ENCODE measurements at regions not wholly inside any gene's neighbourhood (a gene's known extent, or its start where the extent isn't known, plus 50 kb on each side); places are given as distances from the start of the nearest gene placed in this dataset.

DNA sequence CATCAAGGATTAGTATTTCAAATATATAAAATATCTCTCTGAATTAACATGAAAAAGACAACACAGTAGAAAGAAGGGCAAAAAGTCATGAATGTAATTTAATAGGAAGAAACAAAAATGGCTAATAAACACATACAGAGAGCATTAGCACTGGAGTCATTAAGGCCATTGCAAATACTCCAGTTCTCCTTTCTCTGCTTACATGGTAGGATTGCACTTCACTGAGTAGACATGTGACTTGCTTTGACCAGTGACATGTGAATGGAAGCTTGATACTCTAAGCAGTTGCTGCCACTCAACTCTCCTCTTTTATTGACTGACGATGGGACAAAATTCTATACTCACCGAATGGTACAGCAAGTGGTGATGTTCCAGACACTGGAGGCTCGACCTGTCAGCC lies 153.9 kb upstream of the LGALSL start:
- no peak overlapping the region for H3K4me3 ChIP-seq (ENCODE audit: low read depth, low read length)
- TF ChIP-seq, protein P1, sequence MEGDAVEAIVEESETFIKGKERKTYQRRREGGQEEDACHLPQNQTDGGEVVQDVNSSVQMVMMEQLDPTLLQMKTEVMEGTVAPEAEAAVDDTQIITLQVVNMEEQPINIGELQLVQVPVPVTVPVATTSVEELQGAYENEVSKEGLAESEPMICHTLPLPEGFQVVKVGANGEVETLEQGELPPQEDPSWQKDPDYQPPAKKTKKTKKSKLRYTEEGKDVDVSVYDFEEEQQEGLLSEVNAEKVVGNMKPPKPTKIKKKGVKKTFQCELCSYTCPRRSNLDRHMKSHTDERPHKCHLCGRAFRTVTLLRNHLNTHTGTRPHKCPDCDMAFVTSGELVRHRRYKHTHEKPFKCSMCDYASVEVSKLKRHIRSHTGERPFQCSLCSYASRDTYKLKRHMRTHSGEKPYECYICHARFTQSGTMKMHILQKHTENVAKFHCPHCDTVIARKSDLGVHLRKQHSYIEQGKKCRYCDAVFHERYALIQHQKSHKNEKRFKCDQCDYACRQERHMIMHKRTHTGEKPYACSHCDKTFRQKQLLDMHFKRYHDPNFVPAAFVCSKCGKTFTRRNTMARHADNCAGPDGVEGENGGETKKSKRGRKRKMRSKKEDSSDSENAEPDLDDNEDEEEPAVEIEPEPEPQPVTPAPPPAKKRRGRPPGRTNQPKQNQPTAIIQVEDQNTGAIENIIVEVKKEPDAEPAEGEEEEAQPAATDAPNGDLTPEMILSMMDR (IDR thresholded peaks at IDR 0.05; ENCODE audit: low read depth, low read length) = no peak
- TF ChIP-seq, protein P2, sequence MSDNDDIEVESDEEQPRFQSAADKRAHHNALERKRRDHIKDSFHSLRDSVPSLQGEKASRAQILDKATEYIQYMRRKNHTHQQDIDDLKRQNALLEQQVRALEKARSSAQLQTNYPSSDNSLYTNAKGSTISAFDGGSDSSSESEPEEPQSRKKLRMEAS (IDR thresholded peaks at IDR 0.05; ENCODE audit: low read depth, low read length) = no peak
- TF ChIP-seq MYC (IDR thresholded peaks at IDR 0.05; ENCODE audit: low read depth, low read length) (no peak), POLR2A (IDR thresholded peaks at IDR 0.05; ENCODE audit: extremely low read depth, insufficient read length) (no peak)
- no peak for DNase-seq (ENCODE audit: low read depth)

DNA sequence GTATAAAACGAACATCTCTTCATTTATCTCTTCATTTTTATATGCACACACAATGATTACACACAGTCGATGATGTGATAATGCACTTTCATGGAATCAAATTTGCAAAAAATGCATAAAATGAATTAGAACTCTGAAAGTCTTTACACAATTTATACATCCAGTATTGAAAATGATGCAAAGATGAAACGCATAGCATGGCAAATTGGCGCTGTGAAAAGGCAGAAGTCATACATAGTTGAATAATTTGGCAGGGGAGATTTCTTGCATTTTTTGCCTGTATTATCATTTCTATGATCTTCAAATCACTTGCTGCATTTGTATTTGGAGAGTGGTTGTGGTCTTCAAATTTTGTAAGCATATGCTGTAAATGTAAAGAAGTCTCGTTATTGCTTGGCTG lies 150.7 kb upstream of the LGALSL start:
- DNase-seq (ENCODE audit: low read depth) = no peak
- TF ChIP-seq MYC (IDR thresholded peaks at IDR 0.05; ENCODE audit: low read depth, low read length) = no peak
- no peak for TF ChIP-seq POLR2A (IDR thresholded peaks at IDR 0.05; ENCODE audit: extremely low read depth, insufficient read length)
- TF ChIP-seq, protein P2 (IDR thresholded peaks at IDR 0.05; ENCODE audit: low read depth, low read length) = no peak
- TF ChIP-seq, protein P1 (IDR thresholded peaks at IDR 0.05; ENCODE audit: low read depth, low read length) = no peak
- no peak overlapping the region for H3K4me3 ChIP-seq (ENCODE audit: low read depth, low read length)

DNA sequence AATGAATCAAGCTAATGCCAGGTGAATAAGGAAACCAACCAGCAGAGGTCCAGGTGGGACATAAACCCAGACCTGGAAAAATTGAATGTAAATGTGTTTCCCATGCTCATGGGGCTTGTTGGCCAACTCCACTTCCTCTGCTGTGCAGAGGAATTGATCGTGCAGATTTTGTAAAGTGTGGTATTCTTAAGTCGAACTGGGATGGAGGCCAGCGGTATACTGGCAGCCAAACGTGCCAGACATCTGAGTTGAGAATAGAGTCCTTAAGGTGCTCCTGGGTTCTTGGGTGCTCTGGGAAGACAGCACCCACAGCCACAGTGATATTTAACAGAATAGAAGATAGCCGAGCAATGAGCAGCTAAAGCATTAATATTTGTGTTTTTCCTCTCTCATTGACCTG lies 146.5 kb upstream of the LGALSL start:
- H3K4me3 ChIP-seq (ENCODE audit: low read depth, low read length) = no peak overlapping the region
- no peak for DNase-seq (ENCODE audit: low read depth)
- TF ChIP-seq, protein P2 (IDR thresholded peaks at IDR 0.05; ENCODE audit: low read depth, low read length) = no peak
- no peak for TF ChIP-seq MYC (IDR thresholded peaks at IDR 0.05; ENCODE audit: low read depth, low read length)
- TF ChIP-seq, protein P1 (IDR thresholded peaks at IDR 0.05; ENCODE audit: low read depth, low read length) = no peak
- TF ChIP-seq POLR2A (IDR thresholded peaks at IDR 0.05; ENCODE audit: extremely low read depth, insufficient read length) = no peak

DNA sequence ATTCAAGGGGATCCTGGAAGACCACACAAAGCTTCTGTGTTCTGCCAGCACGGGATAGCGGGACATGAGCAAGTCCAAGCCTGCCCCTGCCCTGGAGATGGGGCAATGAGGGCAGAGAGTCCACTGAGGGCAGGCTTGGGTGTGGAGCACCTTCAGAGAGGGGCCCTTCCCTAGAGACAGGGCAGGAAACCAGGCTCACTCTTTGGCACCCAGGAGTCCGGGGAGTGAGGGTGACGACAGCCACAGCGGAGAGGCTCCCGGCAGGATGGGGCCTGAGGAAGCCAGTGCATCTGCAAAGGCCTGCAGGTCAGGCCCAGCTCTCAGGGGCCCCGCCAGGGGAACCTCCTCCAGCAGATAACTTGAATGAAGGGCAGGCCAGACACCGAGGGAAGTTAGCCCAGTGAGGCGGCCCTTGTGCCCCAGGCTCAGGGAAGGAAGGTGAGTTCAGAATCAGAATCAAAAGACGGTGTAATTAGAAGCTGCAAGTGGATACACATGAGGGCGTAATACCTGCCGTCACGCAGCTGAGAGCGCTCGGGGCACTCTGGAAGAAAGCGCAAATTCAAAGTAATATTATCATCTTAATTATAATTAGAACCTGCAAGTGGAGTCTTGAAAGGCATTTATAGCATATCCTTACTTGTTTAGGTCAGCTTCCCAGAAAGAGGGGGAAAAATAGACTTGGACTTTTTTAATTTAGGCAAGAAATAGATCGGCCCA lies 142.6 kb upstream of the LGALSL start:
- H3K4me3 ChIP-seq (ENCODE audit: low read depth, low read length) = no peak overlapping the region
- DNase-seq (ENCODE audit: low read depth) = no peak
- TF ChIP-seq, protein P2 (IDR thresholded peaks at IDR 0.05; ENCODE audit: low read depth, low read length) = no peak
- TF ChIP-seq POLR2A (IDR thresholded peaks at IDR 0.05; ENCODE audit: extremely low read depth, insufficient read length) (no peak), MYC (IDR thresholded peaks at IDR 0.05; ENCODE audit: low read depth, low read length) (no peak)
- TF ChIP-seq, protein P1 (IDR thresholded peaks at IDR 0.05; ENCODE audit: low read depth, low read length) = no peak

DNA sequence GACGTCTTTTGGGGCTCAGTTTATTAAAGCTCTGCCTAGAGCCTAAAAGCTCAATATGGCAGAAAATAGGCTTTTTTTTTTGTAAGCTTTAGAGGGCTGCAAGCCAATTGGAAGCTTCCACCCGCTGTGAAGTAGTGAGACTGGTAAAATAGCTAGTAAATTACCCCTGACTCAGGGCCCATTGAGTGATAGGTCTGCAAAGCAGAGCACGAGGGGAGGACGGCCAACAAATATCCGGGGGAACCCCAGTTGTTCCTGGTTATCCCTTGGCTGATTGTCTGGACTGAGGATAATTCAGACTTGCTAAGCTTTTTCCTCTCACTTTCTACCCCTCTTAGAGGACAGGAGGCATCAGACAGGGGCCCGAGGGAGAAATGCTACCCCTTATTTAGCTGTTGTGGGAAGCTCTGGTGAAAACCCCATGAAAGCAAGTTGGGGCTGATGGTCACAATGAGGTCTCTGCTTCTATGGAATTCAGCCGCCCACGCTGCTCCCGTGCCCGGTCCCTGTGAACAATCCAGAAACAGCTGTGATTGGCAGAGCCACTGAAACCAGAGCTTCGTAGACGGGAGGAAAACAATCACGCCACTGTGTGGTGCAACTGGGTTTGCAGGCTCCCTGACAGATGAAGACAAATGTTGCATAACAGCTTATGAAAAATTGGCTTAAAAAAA lies 141.9 kb upstream of the LGALSL start:
- DNase-seq (ENCODE audit: low read depth) = peak; percentile 64
- TF ChIP-seq MYC (IDR thresholded peaks at IDR 0.05; ENCODE audit: low read depth, low read length) (peak; percentile 33; the same call in 1 of the 2 replicates), POLR2A (IDR thresholded peaks at IDR 0.05; ENCODE audit: extremely low read depth, insufficient read length) (no peak)
- TF ChIP-seq, protein P2 (IDR thresholded peaks at IDR 0.05; ENCODE audit: low read depth, low read length) = peak; percentile 38; the same call in 1 of the 2 replicates
- TF ChIP-seq, protein P1 (IDR thresholded peaks at IDR 0.05; ENCODE audit: low read depth, low read length) = peak; percentile 40
- H3K4me3 ChIP-seq (ENCODE audit: low read depth, low read length) = no peak overlapping the region
